ENCODE measurements at regions not wholly inside any gene's neighbourhood (a gene's known extent, or its start where the extent isn't known, plus 50 kb on each side); places are given as distances from the start of the nearest gene placed in this dataset.

DNA sequence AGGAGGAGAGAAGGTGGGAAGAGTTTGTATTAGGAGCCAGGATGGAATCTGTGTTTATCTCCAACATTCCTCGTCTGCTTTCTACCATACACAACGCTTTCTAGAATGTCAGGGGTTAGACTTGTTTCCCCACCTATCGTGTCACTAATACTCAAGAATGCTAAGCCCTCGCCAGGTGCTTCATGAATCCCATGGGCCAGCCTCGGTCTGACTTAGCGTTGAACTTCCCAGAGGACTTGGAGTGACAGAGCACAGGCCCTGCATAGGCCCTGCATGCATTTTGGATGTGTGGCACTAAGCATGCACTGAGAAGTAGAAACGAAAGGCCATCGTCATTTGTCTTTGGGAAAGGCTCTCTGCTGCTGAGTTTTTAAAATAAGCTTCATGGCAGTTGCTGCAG, 328.7 kb downstream of the NSG2 start:
- no peak for DNase-seq (ENCODE audit: low read depth in 2 of 2)

DNA sequence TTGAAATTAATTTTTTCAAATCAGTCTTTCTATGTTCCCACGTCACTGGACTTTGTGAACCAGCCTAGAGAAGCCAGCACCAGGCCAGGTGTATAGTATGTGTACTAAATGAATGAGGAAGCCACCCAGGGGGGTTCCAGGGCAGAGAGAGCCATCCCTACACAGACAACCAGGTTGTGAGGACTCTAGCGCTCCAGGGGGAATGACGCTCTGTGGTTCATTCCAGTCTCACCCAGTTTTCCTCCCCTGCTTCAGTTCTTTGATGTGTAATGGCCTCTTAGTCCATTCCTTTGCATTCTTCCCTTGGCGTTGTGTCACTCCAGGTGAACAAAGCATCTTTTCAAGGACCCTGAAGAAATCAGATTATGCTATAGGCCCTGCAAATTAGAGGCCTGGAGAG, 330.6 kb downstream of the NSG2 start:
- no peak for DNase-seq (ENCODE audit: low read depth in 2 of 2)

DNA sequence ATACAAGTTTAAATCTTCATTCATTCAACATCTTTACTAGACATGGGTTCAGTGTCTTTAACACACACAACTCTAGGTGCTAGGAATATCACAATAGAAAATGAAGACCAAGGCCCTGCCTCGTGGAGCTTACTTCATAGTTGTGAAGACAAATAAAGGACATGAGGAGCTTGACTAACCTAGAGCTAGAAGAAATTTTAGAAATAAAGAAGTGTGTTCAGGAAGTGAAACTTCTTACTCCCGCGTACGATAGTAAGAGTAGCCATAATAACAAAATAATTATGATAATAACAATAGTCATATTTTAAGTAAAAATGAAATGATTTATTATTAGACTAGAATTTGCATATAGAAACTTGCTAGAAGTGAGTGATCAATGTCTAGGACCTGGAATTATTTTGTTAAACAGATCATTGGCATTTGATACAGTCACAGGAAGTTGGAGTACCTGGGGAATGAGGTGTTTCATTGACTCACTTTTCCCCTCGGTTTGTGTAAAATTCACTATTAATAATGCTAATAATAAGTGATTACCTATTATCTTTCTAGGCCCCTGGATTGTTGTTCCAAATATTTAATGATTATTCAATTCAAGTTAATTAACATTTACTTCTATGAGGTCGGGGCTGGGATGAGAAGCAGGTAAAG, 331.3 kb downstream of the NSG2 start:
- DNase-seq (ENCODE audit: low read depth in 2 of 2), result no peak

- DNase-seq (ENCODE audit: low read depth in 2 of 2), result no peak
Observed at GRCh38 chr5:174378121-174378874, 332.8 kb downstream of the NSG2 start.

GRCh38 chr5:174380311-174380710, 334.8 kb downstream of the NSG2 start:
- DNase-seq (ENCODE audit: low read depth in 2 of 2), result no peak

DNA sequence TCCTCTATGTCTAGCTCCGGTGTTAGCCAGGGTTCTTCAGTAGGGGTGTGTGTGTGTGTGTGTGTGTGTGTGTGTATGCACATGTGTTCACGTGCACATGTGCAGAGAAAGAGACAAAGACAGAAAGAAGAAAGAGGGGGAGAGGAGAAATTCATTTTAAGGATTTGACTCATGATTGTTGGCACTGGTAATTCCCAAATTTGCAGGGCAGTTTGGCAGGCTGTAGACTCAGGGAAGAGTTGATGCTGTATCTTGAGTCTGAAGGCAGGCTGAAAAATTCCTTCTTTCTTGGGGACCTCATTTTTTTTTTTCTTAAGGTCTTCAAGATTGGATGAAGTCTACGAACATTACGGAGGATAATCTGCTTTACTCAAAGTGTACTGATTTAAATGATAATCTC, 335.7 kb downstream of the NSG2 start:
- DNase-seq (ENCODE audit: low read depth in 2 of 2), result no peak

- no peak for DNase-seq (ENCODE audit: low read depth in 2 of 2)
Observed at GRCh38 chr5:174383210-174384167, 338.0 kb downstream of the NSG2 start.

GRCh38 chr5:174384509-174384947, 339.0 kb downstream of the NSG2 start:
- DNase-seq (ENCODE audit: low read depth in 2 of 2), result no peak

DNA sequence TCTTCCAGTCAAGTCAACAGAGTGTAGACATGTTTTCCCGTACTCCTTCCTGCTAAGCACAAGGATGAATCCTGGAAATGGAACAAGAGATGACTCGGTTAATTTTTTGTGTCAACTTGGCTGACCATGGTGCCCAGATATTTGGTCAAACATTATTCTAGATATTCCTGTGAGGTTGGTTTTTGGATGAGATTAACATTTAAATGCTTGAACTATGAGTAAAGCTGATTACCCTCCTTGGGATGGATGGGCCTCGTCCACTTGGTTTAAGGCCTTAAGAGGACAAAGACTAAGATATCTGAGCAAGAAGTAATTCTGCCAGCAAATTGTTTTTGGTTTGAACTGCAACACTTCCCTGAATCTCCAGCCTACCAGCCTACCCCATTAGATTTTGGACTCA, 338.1 kb upstream of the MSX2 start:
- no peak for DNase-seq (ENCODE audit: low read depth in 2 of 2)

GRCh38 chr5:174386846-174387245, 337.5 kb upstream of the MSX2 start:
- DNase-seq (ENCODE audit: low read depth in 2 of 2), result no peak

GRCh38 chr5:174387448-174387847, 336.9 kb upstream of the MSX2 start:
- DNase-seq (ENCODE audit: low read depth in 2 of 2), result no peak

DNA sequence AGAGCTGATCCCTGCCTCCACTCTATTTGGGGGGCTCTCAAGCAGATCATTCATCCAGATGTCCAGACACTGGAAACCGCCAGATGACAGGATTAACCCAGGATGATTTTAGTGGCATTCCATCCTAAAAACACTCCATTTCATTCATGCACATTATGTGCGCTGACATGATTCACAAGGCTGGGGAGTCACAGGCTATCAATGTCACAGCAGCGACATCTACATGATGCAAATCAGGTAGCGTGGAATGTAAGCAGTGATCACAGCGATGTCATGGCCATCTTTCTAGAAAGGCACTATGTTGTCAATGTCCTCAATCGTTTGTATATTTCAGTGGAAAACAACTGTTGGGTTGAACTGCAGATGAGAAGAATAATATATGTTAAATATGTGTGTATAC, 331.5 kb upstream of the MSX2 start:
- DNase-seq (ENCODE audit: low read depth in 2 of 2), result no peak

- DNase-seq (ENCODE audit: low read depth in 2 of 2), result no peak
Observed at GRCh38 chr5:174396541-174396940, 327.8 kb upstream of the MSX2 start.

- DNase-seq (ENCODE audit: low read depth in 2 of 2), result no peak
Observed at GRCh38 chr5:174397206-174397605, 327.2 kb upstream of the MSX2 start.

DNA sequence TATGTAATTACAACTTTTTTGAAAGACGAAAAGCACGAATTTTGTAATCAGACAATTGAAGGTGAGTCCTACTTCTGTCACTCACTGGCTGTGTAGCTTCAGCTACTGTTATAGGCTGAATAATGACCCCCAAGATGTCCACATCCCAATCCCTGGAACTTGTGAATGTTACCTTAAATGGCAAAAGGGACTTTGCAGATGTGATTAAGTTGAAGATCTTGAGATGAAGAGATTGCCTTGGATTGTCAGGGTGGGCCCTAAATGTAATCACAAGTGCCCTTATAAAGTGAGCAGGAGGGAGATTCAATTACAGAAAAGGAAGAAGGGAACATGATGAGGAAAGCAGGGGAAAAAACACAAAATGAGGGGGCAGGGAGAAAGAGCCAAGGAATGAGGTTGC, 326.2 kb upstream of the MSX2 start:
- no peak for DNase-seq (ENCODE audit: low read depth in 2 of 2)

GRCh38 chr5:174399411-174399810, 325.0 kb upstream of the MSX2 start:
- no peak for DNase-seq (ENCODE audit: low read depth in 2 of 2)

DNA sequence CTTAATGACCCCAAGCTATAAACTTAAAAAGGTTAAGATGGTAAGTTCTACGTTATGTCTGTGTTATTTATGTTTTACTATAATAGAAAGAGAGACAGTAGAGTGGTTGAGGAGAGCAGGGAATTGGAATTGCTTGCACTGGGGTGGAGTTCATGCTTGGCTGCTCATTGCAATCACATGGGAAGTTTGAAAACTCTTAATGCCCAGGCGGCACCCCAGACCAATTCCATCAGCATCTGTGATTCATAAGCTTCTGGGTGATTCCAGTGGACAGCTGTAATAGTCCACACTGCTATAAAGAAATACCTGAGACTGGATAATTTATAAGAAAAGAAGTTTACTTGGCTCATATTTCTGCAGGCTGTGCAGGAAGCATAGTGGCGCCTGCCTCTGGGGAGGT, 323.9 kb upstream of the MSX2 start:
- DNase-seq (ENCODE audit: low read depth in 2 of 2), result no peak

DNA sequence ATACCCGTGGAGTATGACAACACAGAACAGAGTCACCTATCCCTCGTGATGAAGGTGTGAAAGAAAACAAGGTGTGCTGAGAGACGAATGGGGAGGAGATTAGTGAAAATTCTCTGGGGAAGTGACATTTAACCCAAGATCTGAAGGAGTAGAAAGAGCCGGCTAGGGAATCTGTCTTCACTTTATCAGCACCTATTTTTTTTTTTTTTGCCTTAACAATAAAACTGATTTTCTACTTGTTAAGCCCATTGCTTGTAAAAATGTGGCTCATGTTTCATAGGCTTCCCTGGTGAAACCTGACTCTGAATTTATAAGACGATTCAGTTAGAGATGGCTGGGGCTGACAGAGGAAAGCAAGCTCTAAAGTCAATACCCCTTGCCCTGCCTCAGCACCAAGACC, 322.6 kb upstream of the MSX2 start:
- no peak for DNase-seq (ENCODE audit: low read depth in 2 of 2)

- DNase-seq (ENCODE audit: low read depth in 2 of 2), result no peak
Observed at GRCh38 chr5:174402222-174402812, 322.1 kb upstream of the MSX2 start.

GRCh38 chr5:174404848-174405247, 319.5 kb upstream of the MSX2 start:
- no peak for DNase-seq (ENCODE audit: low read depth in 2 of 2)

DNA sequence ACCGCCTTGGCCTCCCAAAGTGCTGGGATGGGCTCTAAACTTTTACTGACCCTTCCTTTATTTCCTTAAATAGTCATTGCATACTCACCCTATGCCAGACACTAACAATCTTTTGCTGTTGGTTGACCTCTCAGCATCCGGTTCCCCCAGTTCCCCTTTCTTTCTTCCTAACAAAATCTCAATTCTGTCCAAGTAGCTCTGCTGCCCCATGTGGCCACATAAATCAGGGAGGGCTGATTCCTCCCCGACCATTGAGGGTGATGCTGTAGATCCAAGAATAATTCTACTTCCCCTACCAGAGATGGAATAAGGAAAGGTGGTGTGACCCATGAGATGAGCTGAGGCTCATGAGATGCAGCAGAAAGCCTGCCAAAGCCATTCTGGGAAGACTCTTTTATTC, 315.3 kb upstream of the MSX2 start:
- DNase-seq (ENCODE audit: low read depth in 2 of 2), result no peak

- DNase-seq (ENCODE audit: low read depth in 2 of 2), result no peak
Observed at GRCh38 chr5:174409971-174410370, 314.4 kb upstream of the MSX2 start.
